Neural progenitor cell (in vitro differentiated cells): ENCODE measurements at regions not wholly inside any gene's neighbourhood (a gene's known extent, or its start where the extent isn't known, plus 50 kb on each side); places are given as distances from the start of the nearest gene placed in this dataset.

Experiments used
- DNase-seq: peaks from one replicate; pipeline ENCODE4 v3.0.0-alpha.2; 2016; ENCODE audit warnings: low spot score
- H2AFZ ChIP-seq: fragments of 200-600 bp; sonication (generic); replicated peaks from 2 replicates; pipeline ENCODE4 v1.6.1; 2016; ENCODE audit warnings: antibody characterized with exemption
- H3F3A ChIP-seq: fragments of 200-600 bp; sonication (generic); 2 replicates; pipeline ENCODE4 v1.6.1; 2016; ENCODE audit warnings: antibody characterized with exemption, low read depth
- H3K27ac ChIP-seq: fragments of 200-600 bp; sonication (generic); 2 replicates; pipeline ENCODE4 v1.5.1; 2016; ENCODE audit warnings: mild to moderate bottlenecking
- H3K27me3 ChIP-seq: fragments of 200-600 bp; sonication (generic); 2 replicates; pipeline ENCODE4 v1.6.1; 2016; ENCODE audit warnings: mild to moderate bottlenecking, moderate library complexity
- H3K36me3 ChIP-seq: fragments of 200-600 bp; sonication (generic); 2 replicates; pipeline ENCODE4 v1.5.1; 2016
- H3K4me1 ChIP-seq: fragments of 200-600 bp; sonication (generic); 2 replicates; pipeline ENCODE4 v1.6.1; 2016; ENCODE audit warnings: mixed run types
- H3K4me2 ChIP-seq: fragments of 200-600 bp; sonication (generic); 2 replicates; pipeline ENCODE4 v1.6.1; 2016
- H3K4me3 ChIP-seq: fragments of 200-600 bp; sonication (generic); 2 replicates; pipeline ENCODE4 v1.5.1; 2016
- H3K79me2 ChIP-seq: fragments of 200-600 bp; sonication (generic); 2 replicates; pipeline ENCODE4 v1.6.1; 2016; ENCODE audit warnings: low read depth
- H3K9ac ChIP-seq: fragments of 200-600 bp; sonication (generic); 2 replicates; pipeline ENCODE4 v1.6.1; 2016
- H3K9me3 ChIP-seq: fragments of 200-600 bp; sonication (generic); 2 replicates; pipeline ENCODE4 v1.5.1; 2016; ENCODE audit warnings: low read depth
- H4K20me1 ChIP-seq: fragments of 200-600 bp; sonication (generic); 2 replicates; pipeline ENCODE4 v1.6.1; 2016; ENCODE audit warnings: low read depth
- H3K27ac Mint-ChIP-seq: 3 replicates; pipeline ENCODE4 v1.8.0; 2021; ENCODE audit warnings: mixed read lengths
- H3K27me3 Mint-ChIP-seq: 2 replicates; pipeline ENCODE4 v1.8.0; 2022; ENCODE audit warnings: low read depth, mild to moderate bottlenecking, inconsistent platforms, moderate library complexity, mixed read lengths; ENCODE audit not compliant: insufficient read depth
- H3K36me3 Mint-ChIP-seq: 3 replicates; pipeline ENCODE4 v1.8.0; 2021; ENCODE audit warnings: mixed read lengths
- H3K4me1 Mint-ChIP-seq: 3 replicates; pipeline ENCODE4 v1.8.0; 2021; ENCODE audit warnings: mixed read lengths
- H3K4me3 Mint-ChIP-seq: 3 replicates; pipeline ENCODE4 v1.8.0; 2021; ENCODE audit warnings: mild to moderate bottlenecking, moderate library complexity, mixed read lengths
- H3K9me3 Mint-ChIP-seq: 3 replicates; pipeline ENCODE4 v1.8.0; 2020; ENCODE audit warnings: mixed read lengths
- CTCF ChIP-seq: fragments of 200-600 bp; sonication (generic); IDR thresholded peaks from 2 replicates; pipeline ENCODE4 v1.5.1; 2017; ENCODE audit warnings: antibody characterized with exemption, mild to moderate bottlenecking
- EZH2 ChIP-seq: fragments of 200-600 bp; sonication (generic); IDR thresholded peaks from 2 replicates; pipeline ENCODE4 v1.6.1; 2017; ENCODE audit warnings: antibody characterized with exemption, mild to moderate bottlenecking, moderate library complexity
- EZH2phosphoT487 ChIP-seq: fragments of 200-600 bp; sonication (generic); IDR thresholded peaks from 2 replicates; pipeline ENCODE4 v1.6.1; 2017; ENCODE audit warnings: antibody characterized with exemption

DNA sequence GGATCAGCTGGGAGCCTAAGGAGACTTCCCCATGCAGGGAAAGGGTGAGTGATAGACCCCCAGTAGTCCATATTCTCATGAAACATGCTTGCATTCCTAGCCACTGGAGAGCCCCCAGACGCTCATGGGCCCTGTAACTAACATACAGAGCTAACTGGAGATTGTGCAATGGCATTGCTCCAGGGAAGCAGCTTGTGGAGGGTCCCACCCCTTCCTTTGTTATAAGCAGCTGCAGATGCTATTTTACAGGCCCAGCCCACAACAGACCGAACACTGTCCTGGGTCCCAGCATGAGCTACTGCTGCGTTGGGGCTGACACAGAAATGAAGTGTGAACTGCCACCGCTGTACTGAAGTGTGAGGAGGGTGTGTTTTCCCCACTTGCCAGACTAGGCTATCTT is 1465.7 kb upstream of the DIAPH2 start:
- H3K36me3 ChIP-seq: no peaks in the 10 kb centered on the region
- DNase-seq: peak; percentile 47
- H2AFZ ChIP-seq: peak overlapping the region; percentile 92
- H3K9ac ChIP-seq: no peak overlapping the region
- H3K4me3 ChIP-seq: no peak overlapping the region
- H3K9me3 ChIP-seq: no peaks in the 10 kb centered on the region
- no peak overlapping the region for H3K27ac ChIP-seq
- Mint-ChIP-seq H3K9me3 (no peaks in the 10 kb centered on the region), H3K27ac (no peak overlapping the region), H3K36me3 (no peaks in the 10 kb centered on the region), H3K27me3 (no peaks in the 10 kb centered on the region), H3K4me3 (no peak overlapping the region), H3K4me1 (peaks cover 3% of the 10 kb centered on the region)
- H3F3A ChIP-seq: no peaks in the 10 kb centered on the region
- H3K4me1 ChIP-seq: peaks cover 6% of the 10 kb centered on the region
- H3K27me3 ChIP-seq: no peaks in the 10 kb centered on the region
- no peaks in the 10 kb centered on the region for H4K20me1 ChIP-seq
- H3K4me2 ChIP-seq: no peak overlapping the region
- no peaks in the 10 kb centered on the region for H3K79me2 ChIP-seq
- TF ChIP-seq CTCF: no peak
- no peak for TF ChIP-seq EZH2
- no peak for TF ChIP-seq EZH2phosphoT487

DNA sequence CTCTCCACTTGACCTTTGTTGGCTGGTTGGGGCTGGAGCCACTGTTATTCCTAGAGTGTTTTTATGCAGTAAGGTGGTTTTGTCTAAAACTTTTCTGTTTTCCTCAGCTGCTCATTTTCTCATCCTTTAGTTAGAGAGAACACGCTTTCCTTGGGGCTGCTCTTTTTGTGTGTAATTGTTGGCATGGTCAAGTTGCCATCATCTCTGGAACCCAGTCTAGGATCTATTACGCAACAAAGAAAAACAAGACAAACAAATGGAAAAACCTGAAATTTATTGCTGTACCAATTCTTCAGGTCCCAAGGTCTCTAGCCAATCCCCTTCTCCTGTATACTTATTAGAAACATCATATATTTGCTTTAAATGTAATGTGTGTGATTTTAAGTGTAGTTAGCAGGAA is 1436.3 kb upstream of the DIAPH2 start:
- H3K27me3 ChIP-seq: no peaks in the 10 kb centered on the region
- H3K36me3 ChIP-seq: no peaks in the 10 kb centered on the region
- DNase-seq: no peak
- H3K36me3 Mint-ChIP-seq: no peaks in the 10 kb centered on the region
- H3K9me3 Mint-ChIP-seq: peaks cover 6% of the 10 kb centered on the region
- no peaks in the 10 kb centered on the region for H3K79me2 ChIP-seq
- H3K27ac Mint-ChIP-seq: no peak overlapping the region
- no peak overlapping the region for H3K4me3 Mint-ChIP-seq
- H3F3A ChIP-seq: no peaks in the 10 kb centered on the region
- H3K27ac ChIP-seq: no peak overlapping the region
- H4K20me1 ChIP-seq: no peaks in the 10 kb centered on the region
- no peaks in the 10 kb centered on the region for H3K27me3 Mint-ChIP-seq
- H3K4me1 ChIP-seq: no peaks in the 10 kb centered on the region
- TF ChIP-seq EZH2phosphoT487 (no peak), EZH2 (no peak), CTCF (no peak)
- no peaks in the 10 kb centered on the region for H3K4me1 Mint-ChIP-seq
- no peak overlapping the region for H3K4me3 ChIP-seq
- H3K4me2 ChIP-seq: no peak overlapping the region
- no peaks in the 10 kb centered on the region for H3K9me3 ChIP-seq
- no peak overlapping the region for H3K9ac ChIP-seq
- no peak overlapping the region for H2AFZ ChIP-seq

GRCh38 chrX:95290455-95290854 is 1394.2 kb upstream of the DIAPH2 start:
- Histone ChIP-seq H3K79me2 (no peaks in the 10 kb centered on the region), H3K4me3 (no peak overlapping the region), H3K9ac (no peak overlapping the region), H4K20me1 (no peaks in the 10 kb centered on the region), H3K4me2 (no peak overlapping the region), H3K9me3 (no peaks in the 10 kb centered on the region), H2AFZ (no peak overlapping the region), H3K36me3 (no peaks in the 10 kb centered on the region), H3K4me1 (peaks cover 5% of the 10 kb centered on the region), H3K27ac (no peak overlapping the region), H3F3A (no peaks in the 10 kb centered on the region), H3K27me3 (no peaks in the 10 kb centered on the region)
- Mint-ChIP-seq H3K27ac (peak overlapping the region; percentile 16), H3K9me3 (no peaks in the 10 kb centered on the region), H3K4me1 (peaks cover 15% of the 10 kb centered on the region), H3K27me3 (peaks cover 3% of the 10 kb centered on the region), H3K36me3 (no peaks in the 10 kb centered on the region), H3K4me3 (peak overlapping the region; percentile 13)
- DNase-seq: peak; percentile 53
- no peak for TF ChIP-seq EZH2phosphoT487
- TF ChIP-seq EZH2: no peak
- no peak for TF ChIP-seq CTCF
